ENCODE measurements at regions not wholly inside any gene's neighbourhood (a gene's known extent, or its start where the extent isn't known, plus 50 kb on each side); places are given as distances from the start of the nearest gene placed in this dataset.

DNA sequence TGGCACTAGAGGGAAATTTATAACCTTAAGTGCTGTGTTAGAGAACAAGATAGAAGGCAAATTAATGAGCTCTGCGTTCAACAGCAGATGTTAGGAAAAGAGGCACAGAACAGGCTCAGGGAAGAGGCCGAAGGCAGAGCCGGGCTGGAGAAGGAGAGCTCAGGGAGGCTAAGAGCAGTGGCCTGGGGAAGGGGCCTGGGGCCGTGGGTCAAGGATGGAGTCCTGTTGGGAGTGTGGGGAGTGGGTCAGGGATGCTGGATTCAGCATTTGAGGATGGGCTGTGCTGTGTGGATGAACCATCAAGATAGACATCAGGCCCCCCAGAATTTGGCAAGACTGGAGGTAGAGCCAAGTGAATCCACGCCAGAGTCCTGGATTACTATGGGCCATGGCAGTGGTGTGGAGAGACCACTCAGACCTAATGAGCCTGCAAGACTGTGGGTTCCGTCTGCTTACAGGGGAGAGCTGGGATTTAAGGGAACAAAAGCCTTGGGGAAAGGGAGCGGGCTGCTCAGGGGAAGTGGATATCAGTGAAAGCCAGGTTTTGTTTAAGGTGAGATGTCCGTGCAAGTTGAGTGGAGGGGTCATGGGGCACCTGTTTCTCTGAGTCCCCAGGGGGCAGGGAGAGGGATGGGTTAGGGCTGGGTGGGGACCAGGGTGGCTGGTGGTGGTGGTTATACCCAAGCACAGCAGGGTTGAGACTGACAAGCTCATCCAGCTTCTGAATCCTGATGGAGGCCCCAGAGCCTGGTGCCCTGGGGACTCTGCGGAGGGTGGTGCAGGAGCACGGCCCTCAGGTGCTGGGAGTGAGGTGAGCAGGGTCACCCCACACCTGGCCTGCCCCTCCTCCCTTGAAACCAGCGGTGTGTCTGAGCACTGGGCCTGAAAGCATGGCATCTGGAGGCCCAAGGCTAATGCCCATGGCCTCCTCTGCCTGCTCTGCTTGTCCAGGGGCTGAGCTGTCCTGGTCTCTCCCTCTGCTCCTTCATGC, 101.7 kb downstream of the BMS1 start:
- H3K27me3 Mint-ChIP-seq: peaks cover 8% of the 10 kb centered on the region
- no peak overlapping the region for H3K4me3 Mint-ChIP-seq
- H3K36me3 Mint-ChIP-seq: no peaks in the 10 kb centered on the region
- TF ChIP-seq, protein P1, sequence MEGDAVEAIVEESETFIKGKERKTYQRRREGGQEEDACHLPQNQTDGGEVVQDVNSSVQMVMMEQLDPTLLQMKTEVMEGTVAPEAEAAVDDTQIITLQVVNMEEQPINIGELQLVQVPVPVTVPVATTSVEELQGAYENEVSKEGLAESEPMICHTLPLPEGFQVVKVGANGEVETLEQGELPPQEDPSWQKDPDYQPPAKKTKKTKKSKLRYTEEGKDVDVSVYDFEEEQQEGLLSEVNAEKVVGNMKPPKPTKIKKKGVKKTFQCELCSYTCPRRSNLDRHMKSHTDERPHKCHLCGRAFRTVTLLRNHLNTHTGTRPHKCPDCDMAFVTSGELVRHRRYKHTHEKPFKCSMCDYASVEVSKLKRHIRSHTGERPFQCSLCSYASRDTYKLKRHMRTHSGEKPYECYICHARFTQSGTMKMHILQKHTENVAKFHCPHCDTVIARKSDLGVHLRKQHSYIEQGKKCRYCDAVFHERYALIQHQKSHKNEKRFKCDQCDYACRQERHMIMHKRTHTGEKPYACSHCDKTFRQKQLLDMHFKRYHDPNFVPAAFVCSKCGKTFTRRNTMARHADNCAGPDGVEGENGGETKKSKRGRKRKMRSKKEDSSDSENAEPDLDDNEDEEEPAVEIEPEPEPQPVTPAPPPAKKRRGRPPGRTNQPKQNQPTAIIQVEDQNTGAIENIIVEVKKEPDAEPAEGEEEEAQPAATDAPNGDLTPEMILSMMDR (conservative IDR thresholded peaks at IDR 0.05): no peak
- no peak for DNase-seq (ENCODE audit: extremely low spot score, unreplicated experiment)
- no peaks in the 10 kb centered on the region for H3K4me1 Mint-ChIP-seq (ENCODE audit: unreplicated experiment)
- H3K27ac Mint-ChIP-seq: no peak overlapping the region
- peaks cover 15% of the 10 kb centered on the region for H3K9me3 Mint-ChIP-seq

DNA sequence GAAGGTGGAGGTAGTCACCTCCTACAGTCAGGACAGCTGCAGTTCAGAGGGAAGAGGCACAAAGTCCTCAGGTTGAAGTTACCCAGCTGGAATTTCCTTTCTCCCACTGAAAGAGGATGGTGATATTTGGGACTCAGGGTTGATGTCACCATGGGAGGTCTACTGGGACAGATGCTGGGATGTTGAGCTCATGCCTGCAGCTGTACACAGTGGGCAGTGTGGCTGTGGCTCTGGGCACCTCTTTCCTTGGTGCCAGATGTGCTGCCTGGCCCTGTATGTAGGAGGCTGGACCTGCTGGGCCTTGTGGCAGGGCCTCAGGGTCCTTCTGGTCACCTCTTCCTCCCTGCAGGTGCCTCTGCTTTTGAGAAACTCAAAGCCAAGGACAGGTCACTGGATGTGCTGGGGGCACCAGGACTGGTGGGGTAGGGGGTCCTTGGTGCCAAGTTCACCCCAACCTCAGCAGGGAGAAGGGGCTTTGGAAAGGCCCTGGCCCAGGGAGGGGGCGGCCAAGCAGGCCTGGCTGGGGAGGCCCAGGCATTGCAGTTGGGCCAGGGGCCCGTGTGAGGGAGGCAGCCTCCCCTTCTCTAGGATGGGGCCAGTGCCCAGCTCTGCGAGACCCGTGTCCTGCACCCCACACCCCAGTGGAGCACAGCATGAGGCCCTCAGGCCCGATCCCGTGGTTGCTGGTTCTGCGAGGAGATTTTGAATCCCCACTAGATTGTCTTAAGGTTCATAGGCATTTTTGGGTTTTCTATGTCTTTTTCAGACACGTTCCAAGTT, 103.1 kb downstream of the BMS1 start:
- DNase-seq (ENCODE audit: extremely low spot score, unreplicated experiment): no peak
- Mint-ChIP-seq H3K27me3 (peaks cover 8% of the 10 kb centered on the region), H3K36me3 (no peaks in the 10 kb centered on the region), H3K9me3 (peaks cover 15% of the 10 kb centered on the region), H3K4me1 (ENCODE audit: unreplicated experiment) (no peaks in the 10 kb centered on the region), H3K27ac (no peak overlapping the region), H3K4me3 (no peak overlapping the region)
- TF ChIP-seq, protein P1 (conservative IDR thresholded peaks at IDR 0.05): no peak

DNA sequence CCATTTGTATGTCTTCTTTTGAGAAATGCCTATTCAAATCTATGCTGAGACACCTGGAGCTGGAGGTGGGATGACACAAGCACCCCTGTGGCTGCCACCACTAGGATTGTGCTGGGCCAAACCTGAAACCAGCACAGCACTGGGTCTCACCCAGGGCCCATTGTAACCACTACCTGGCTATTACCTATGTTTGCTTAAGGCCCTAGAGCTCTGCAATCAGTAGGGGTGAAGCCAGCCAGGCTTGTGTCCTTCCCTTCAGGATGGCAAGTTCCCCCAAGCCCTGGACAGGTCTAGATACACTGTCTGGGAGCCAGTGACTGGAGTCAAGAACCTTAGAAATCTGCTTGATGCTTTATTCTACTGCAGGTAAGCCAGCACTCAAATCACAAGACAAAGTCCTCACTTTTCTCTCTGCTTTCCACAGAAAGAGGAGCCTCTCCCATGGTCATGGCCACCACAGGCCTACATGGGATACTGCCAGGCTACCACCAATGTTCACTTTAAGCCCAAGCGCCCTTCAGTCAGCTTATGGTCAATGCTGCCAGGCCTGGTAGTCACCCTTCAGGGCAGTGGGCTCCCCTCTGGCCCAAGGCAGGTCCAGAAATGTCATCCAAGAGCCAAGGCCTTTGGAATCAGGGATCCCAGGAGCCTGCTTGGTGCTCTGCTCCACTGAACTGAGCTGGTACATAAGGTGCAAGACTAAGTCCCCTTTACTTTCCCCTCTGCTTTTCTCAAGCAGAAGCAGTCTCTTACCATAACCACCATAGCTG, 105.3 kb downstream of the BMS1 start:
- no peaks in the 10 kb centered on the region for H3K9me3 Mint-ChIP-seq
- no peak overlapping the region for H3K27ac Mint-ChIP-seq
- H3K27me3 Mint-ChIP-seq: peaks cover 6% of the 10 kb centered on the region
- no peaks in the 10 kb centered on the region for H3K36me3 Mint-ChIP-seq
- H3K4me1 Mint-ChIP-seq (ENCODE audit: unreplicated experiment): no peaks in the 10 kb centered on the region
- TF ChIP-seq, protein P1 (conservative IDR thresholded peaks at IDR 0.05): no peak
- no peak for DNase-seq (ENCODE audit: extremely low spot score, unreplicated experiment)
- H3K4me3 Mint-ChIP-seq: no peak overlapping the region

DNA sequence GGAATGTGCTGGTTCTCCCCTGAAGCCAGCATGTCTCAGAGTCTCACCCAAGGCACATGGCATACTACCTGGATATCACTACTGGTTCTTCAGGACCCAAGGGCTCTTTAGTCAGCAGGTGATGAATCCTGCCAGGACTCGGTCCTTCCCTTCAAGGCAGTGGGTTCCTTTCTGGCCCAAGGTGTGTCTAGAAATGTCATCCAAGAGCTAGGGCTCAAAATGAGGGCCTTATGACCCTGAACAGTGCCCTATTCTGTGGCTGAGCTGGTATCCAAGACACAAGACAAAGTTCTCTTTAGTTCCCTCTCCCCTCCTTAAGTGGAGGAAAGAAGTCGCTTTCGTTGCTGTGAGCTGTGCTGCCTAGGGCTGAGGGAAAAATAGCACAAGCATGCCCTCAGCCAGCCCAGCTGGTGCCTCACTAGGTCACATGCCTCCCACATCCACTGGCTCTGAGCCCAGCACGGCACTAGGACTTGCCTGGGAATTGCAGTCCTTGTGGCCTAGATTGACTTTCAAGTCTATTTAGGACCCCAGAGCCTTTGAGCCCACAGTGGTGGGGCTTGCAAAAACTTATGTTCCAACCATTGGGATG, 106.0 kb downstream of the BMS1 start:
- no peak overlapping the region for H3K4me3 Mint-ChIP-seq
- H3K4me1 Mint-ChIP-seq (ENCODE audit: unreplicated experiment): no peaks in the 10 kb centered on the region
- no peak for DNase-seq (ENCODE audit: extremely low spot score, unreplicated experiment)
- no peaks in the 10 kb centered on the region for H3K36me3 Mint-ChIP-seq
- TF ChIP-seq, protein P1 (conservative IDR thresholded peaks at IDR 0.05): no peak
- no peaks in the 10 kb centered on the region for H3K9me3 Mint-ChIP-seq
- H3K27ac Mint-ChIP-seq: no peak overlapping the region
- H3K27me3 Mint-ChIP-seq: peaks cover 3% of the 10 kb centered on the region

DNA sequence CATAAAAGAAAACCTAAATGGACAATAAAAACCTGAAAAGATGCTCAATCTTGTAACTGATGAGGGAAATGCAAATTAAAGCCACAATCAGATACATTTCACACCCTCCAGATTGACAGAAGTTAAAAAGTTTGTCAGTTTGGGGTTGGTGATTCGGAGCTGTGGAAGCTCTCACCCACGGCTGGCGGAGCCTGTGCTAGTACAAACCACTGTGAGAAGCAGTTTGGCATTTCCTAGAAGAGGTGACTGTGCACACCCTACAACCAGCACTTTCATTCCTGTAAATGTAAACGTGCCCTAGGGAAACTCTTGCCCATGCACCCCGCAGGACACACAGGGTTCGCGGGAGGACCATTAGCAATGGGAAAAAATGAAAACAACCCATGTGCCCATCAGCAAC, 114.1 kb downstream of the BMS1 start:
- H3K4me1 Mint-ChIP-seq (ENCODE audit: unreplicated experiment): no peaks in the 10 kb centered on the region
- H3K36me3 Mint-ChIP-seq: no peaks in the 10 kb centered on the region
- H3K4me3 Mint-ChIP-seq: no peak overlapping the region
- H3K9me3 Mint-ChIP-seq: no peaks in the 10 kb centered on the region
- DNase-seq (ENCODE audit: extremely low spot score, unreplicated experiment): no peak
- TF ChIP-seq, protein P1 (conservative IDR thresholded peaks at IDR 0.05): no peak
- no peaks in the 10 kb centered on the region for H3K27me3 Mint-ChIP-seq
- H3K27ac Mint-ChIP-seq: no peak overlapping the region
